HEK293 (cell line): ENCODE measurements at regions not wholly inside any gene's neighbourhood (a gene's known extent, or its start where the extent isn't known, plus 50 kb on each side); places are given as distances from the start of the nearest gene placed in this dataset.

Experiments used
- CTCF ChIA-PET: fragments of 350-600 bp; formaldehyde crosslinking; extraction: SDS; loops from one replicate; lab custom pipeline; 2021; ENCODE audit warnings: antibody characterized with exemption; lab: Yijun Ruan, JAX
- POLR2A ChIA-PET: fragments of 300-600 bp; formaldehyde crosslinking; extraction: SDS; loops from one replicate; lab custom pipeline; 2020; ENCODE audit warnings: antibody characterized with exemption, inconsistent platforms; lab: Yijun Ruan, JAX
- H3K27ac ChIP-seq: fragments of 200-500 bp; sonication (Bioruptor generic); 2 replicates; pipeline ENCODE4 v1.5.1; 2014; ENCODE audit warnings: low read depth, low read length, control low read depth, inconsistent platforms; ENCODE audit errors: extremely low read depth
- H3K36me3 ChIP-seq, 2 experiments: fragments of 200-500 bp in 1 of 2; sonication (Bioruptor generic) in 1 of 2; 1 replicate in 1 of 2; 2 replicates in 1 of 2; pipeline ENCODE4 v1.5.1; 2014 to 2017; ENCODE audit warnings: inconsistent platforms in 2 of 2, low read length in 2 of 2; ENCODE audit not compliant: control insufficient read depth in 2 of 2, insufficient read depth in 1 of 2
- H3K4me1 ChIP-seq: fragments of 200-500 bp; sonication (Bioruptor generic); 2 replicates; pipeline ENCODE4 v1.5.1; 2014; ENCODE audit warnings: mild to moderate bottlenecking, low read length, inconsistent platforms; ENCODE audit not compliant: control insufficient read depth, insufficient read depth
- H3K4me3 ChIP-seq: 2 replicates; pipeline ENCODE4 v1.5.1; 2011; ENCODE audit warnings: low read depth, mild to moderate bottlenecking, control low read depth, low read length, moderate library complexity
- H3K9me3 ChIP-seq: fragments of 200-500 bp; sonication (Bioruptor generic); 2 replicates; pipeline ENCODE4 v1.5.1; 2014; ENCODE audit warnings: low read depth, low read length, inconsistent platforms; ENCODE audit not compliant: control insufficient read depth, insufficient read depth
- BCL11B ChIP-seq: fragments of 450-650 bp; formaldehyde crosslinking; IDR thresholded peaks from 2 replicates; pipeline ENCODE4 v1.5.1; 2016; ENCODE audit warnings: low read depth, missing biosample characterization, missing genetic modification characterization
- FEZF1 ChIP-seq: fragments of 450-650 bp; formaldehyde crosslinking; IDR thresholded peaks from 2 replicates; pipeline ENCODE4 v1.5.1; 2016; ENCODE audit warnings: missing biosample characterization, missing genetic modification characterization
- KLF16 ChIP-seq: fragments of 450-650 bp; formaldehyde crosslinking; IDR thresholded peaks from 2 replicates; pipeline ENCODE4 v1.5.1; 2017; ENCODE audit warnings: missing biosample characterization, missing genetic modification characterization
- TSHZ1 ChIP-seq: fragments of 450-650 bp; formaldehyde crosslinking; IDR thresholded peaks from 2 replicates; pipeline ENCODE4 v1.5.1; 2016; ENCODE audit warnings: missing biosample characterization, missing genetic modification characterization, borderline replicate concordance
- ZBTB10 ChIP-seq: fragments of 450-650 bp; formaldehyde crosslinking; IDR thresholded peaks from 2 replicates; pipeline ENCODE4 v1.5.1; 2016; ENCODE audit warnings: missing biosample characterization, missing genetic modification characterization
- ZBTB17 ChIP-seq: fragments of 450-650 bp; formaldehyde crosslinking; IDR thresholded peaks from 2 replicates; pipeline ENCODE4 v1.5.1; 2016; ENCODE audit warnings: missing biosample characterization, missing genetic modification characterization
- ZBTB48 ChIP-seq: fragments of 450-650 bp; formaldehyde crosslinking; IDR thresholded peaks from 2 replicates; pipeline ENCODE4 v1.5.1; 2016; ENCODE audit warnings: missing biosample characterization, missing genetic modification characterization
- ZNF114 ChIP-seq: fragments of 450-650 bp; formaldehyde crosslinking; IDR thresholded peaks from 2 replicates; pipeline ENCODE4 v1.5.0; 2017; ENCODE audit warnings: missing biosample characterization, missing genetic modification characterization
- ZNF146 ChIP-seq: fragments of 450-650 bp; formaldehyde crosslinking; IDR thresholded peaks from 2 replicates; pipeline ENCODE4 v1.5.1; 2016; ENCODE audit warnings: missing biosample characterization, missing genetic modification characterization
- ZNF292 ChIP-seq: fragments of 450-650 bp; formaldehyde crosslinking; IDR thresholded peaks from 2 replicates; pipeline ENCODE4 v1.5.1; 2016; ENCODE audit warnings: low read depth, missing biosample characterization, missing genetic modification characterization, borderline replicate concordance
- ZNF391 ChIP-seq: fragments of 450-650 bp; formaldehyde crosslinking; IDR thresholded peaks from 2 replicates; pipeline ENCODE4 v1.5.1; 2016; ENCODE audit warnings: low read depth, missing biosample characterization, missing genetic modification characterization, borderline replicate concordance
- ZNF501 ChIP-seq: fragments of 450-650 bp; formaldehyde crosslinking; IDR thresholded peaks from 2 replicates; pipeline ENCODE4 v1.5.1; 2016; ENCODE audit warnings: missing biosample characterization, missing genetic modification characterization
- ZNF548 ChIP-seq: fragments of 450-650 bp; formaldehyde crosslinking; IDR thresholded peaks from 2 replicates; pipeline ENCODE4 v1.5.1; 2016; ENCODE audit warnings: missing biosample characterization, missing genetic modification characterization
- ZNF549 ChIP-seq: fragments of 450-650 bp; IDR thresholded peaks from 2 replicates; pipeline ENCODE4 v1.5.1; 2018; ENCODE audit warnings: missing biosample characterization, missing genetic modification characterization, mild to moderate bottlenecking, inconsistent platforms, moderate library complexity
- ZNF610 ChIP-seq: fragments of 450-650 bp; formaldehyde crosslinking; IDR thresholded peaks from 2 replicates; pipeline ENCODE4 v1.5.1; 2016; ENCODE audit warnings: missing biosample characterization, missing genetic modification characterization, borderline replicate concordance
- ZNF658 ChIP-seq: fragments of 450-650 bp; formaldehyde crosslinking; IDR thresholded peaks from 2 replicates; pipeline ENCODE4; 2016; ENCODE audit warnings: missing biosample characterization, missing genetic modification characterization
- ZNF701 ChIP-seq: fragments of 450-650 bp; formaldehyde crosslinking; IDR thresholded peaks from 2 replicates; pipeline ENCODE4 v1.5.1; 2016; ENCODE audit warnings: missing biosample characterization, missing genetic modification characterization

- no peak for TF ChIP-seq ZNF114 (tag by site-specific recombination)
- TF ChIP-seq ZNF391 (tag by site-specific recombination), result no peak
- TF ChIP-seq ZBTB10 (tag by site-specific recombination), result no peak
- TF ChIP-seq ZNF146 (tag by site-specific recombination), result no peak
Measured at GRCh38 chr9:16928179-16928945, 57.9 kb upstream of the BNC2 start (continued).

- TF ChIP-seq ZNF658 (tag by site-specific recombination), result no peak
- TF ChIP-seq ZBTB10 (tag by site-specific recombination), result no peak
- TF ChIP-seq ZBTB48 (tag by site-specific recombination), result no peak
- no peak for TF ChIP-seq ZNF292 (tag by site-specific recombination)
- ChIA-PET POLR2A (no interaction called here), CTCF (no interaction called here)
- H3K27ac ChIP-seq, result no peak overlapping the region
- no peaks in the 10 kb centered on the region for H3K9me3 ChIP-seq
- H3K4me1 ChIP-seq, result no peaks in the 10 kb centered on the region
- no peaks in the 10 kb centered on the region for H3K36me3 ChIP-seq
- H3K4me3 ChIP-seq, result no peak overlapping the region
Measured at GRCh38 chr9:16925426-16925825, 55.0 kb upstream of the BNC2 start.

- no peak overlapping the region for H3K27ac ChIP-seq
- no peaks in the 10 kb centered on the region for H3K36me3 ChIP-seq
- no peak for TF ChIP-seq BCL11B (tag by site-specific recombination)
- TF ChIP-seq TSHZ1, result no peak
- TF ChIP-seq ZNF501 (tag by site-specific recombination), result no peak
- no peak for TF ChIP-seq ZBTB17 (tag by site-specific recombination)
- no peak for TF ChIP-seq ZNF610 (tag by site-specific recombination)
- TF ChIP-seq ZNF548 (tag by site-specific recombination), result no peak
- TF ChIP-seq ZNF701, result no peak
- no peak for TF ChIP-seq FEZF1 (tag by site-specific recombination)
- no peak for TF ChIP-seq KLF16 (tag by site-specific recombination)
- TF ChIP-seq ZNF549, result no peak
- H3K4me1 ChIP-seq, result no peaks in the 10 kb centered on the region
- ChIA-PET POLR2A (no interaction called here), CTCF (interaction anchor here (0.6 kb wide), 1 partner anchor 22 kb away, joined by 3 read pairs; no protein-coding TSS in a partner anchor)
- H3K4me3 ChIP-seq, result no peak overlapping the region
- H3K9me3 ChIP-seq, result no peaks in the 10 kb centered on the region
Measured at GRCh38 chr9:16924311-16924915, 53.9 kb upstream of the BNC2 start.
